Neural cell (in vitro differentiated cells): ENCODE measurements at regions not wholly inside any gene's neighbourhood (a gene's known extent, or its start where the extent isn't known, plus 50 kb on each side); places are given as distances from the start of the nearest gene placed in this dataset.

ENCODE experiments used
- EP300 ChIP-seq: fragments of 450-650 bp; conservative IDR thresholded peaks from 2 replicates; pipeline ENCODE4 v1.6.1; 2014; ENCODE audit warnings: antibody characterized with exemption, mild to moderate bottlenecking, moderate library complexity; ENCODE audit not compliant: poor library complexity, severe bottlenecking
- EZH2 ChIP-seq: fragments of 200-600, 300-800 bp; shearing (Covaris generic), sonication (generic); IDR thresholded peaks from 2 replicates; pipeline ENCODE4 v1.6.1; 2014; ENCODE audit warnings: antibody characterized with exemption, low read length, borderline replicate concordance, mild to moderate bottlenecking; ENCODE audit not compliant: insufficient read depth, poor library complexity, severe bottlenecking
- MXI1 ChIP-seq: fragments of 450-650 bp; conservative IDR thresholded peaks from 2 replicates; pipeline ENCODE4 v1.6.1; 2014; ENCODE audit warnings: antibody characterized with exemption, mild to moderate bottlenecking; ENCODE audit not compliant: poor library complexity, severe bottlenecking
- POLR2AphosphoS5 ChIP-seq: IDR thresholded peaks from 2 replicates; pipeline ENCODE4 v1.6.1; 2012
- REST ChIP-seq: IDR thresholded peaks from 2 replicates; pipeline ENCODE4 v1.6.1; 2012; ENCODE audit warnings: borderline replicate concordance
- SMC3 ChIP-seq: fragments of 450-650 bp; conservative IDR thresholded peaks from 2 replicates; pipeline ENCODE4 v1.6.1; 2014; ENCODE audit warnings: antibody characterized with exemption, mild to moderate bottlenecking, moderate library complexity; ENCODE audit not compliant: poor library complexity
- TF ChIP-seq, protein P1 (sequence below): fragments of 450-650 bp; IDR thresholded peaks from 2 replicates; pipeline ENCODE4 v1.5.1; 2014; ENCODE audit warnings: antibody characterized with exemption, mild to moderate bottlenecking, moderate library complexity; ENCODE audit not compliant: poor library complexity, severe bottlenecking

DNA sequence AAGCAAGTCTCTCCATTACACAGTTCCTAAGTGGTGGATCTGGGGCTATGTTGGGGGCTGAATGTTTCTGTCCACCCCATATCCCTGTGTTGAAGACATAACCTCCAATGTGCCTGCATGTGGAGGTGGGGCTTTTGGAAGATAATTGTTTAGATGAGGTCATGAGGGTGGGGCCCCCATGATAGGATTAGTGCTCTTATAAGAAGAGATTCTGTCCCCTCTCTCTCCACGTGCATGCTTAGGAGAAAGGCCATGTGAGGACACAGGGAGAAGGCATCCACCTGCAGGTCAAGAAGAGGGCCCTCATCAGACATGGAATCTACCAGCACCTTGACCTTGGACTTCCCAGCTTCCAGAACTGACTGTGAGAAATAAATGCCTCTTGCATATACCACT lies 231.0 kb upstream of the CHRNA7 start:
- TF ChIP-seq, protein P1, sequence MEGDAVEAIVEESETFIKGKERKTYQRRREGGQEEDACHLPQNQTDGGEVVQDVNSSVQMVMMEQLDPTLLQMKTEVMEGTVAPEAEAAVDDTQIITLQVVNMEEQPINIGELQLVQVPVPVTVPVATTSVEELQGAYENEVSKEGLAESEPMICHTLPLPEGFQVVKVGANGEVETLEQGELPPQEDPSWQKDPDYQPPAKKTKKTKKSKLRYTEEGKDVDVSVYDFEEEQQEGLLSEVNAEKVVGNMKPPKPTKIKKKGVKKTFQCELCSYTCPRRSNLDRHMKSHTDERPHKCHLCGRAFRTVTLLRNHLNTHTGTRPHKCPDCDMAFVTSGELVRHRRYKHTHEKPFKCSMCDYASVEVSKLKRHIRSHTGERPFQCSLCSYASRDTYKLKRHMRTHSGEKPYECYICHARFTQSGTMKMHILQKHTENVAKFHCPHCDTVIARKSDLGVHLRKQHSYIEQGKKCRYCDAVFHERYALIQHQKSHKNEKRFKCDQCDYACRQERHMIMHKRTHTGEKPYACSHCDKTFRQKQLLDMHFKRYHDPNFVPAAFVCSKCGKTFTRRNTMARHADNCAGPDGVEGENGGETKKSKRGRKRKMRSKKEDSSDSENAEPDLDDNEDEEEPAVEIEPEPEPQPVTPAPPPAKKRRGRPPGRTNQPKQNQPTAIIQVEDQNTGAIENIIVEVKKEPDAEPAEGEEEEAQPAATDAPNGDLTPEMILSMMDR = no peak
- TF ChIP-seq REST = no peak
- no peak for TF ChIP-seq EZH2
- no peak for TF ChIP-seq POLR2AphosphoS5
- no peak for TF ChIP-seq EP300
- TF ChIP-seq SMC3 = no peak
- no peak for TF ChIP-seq MXI1
